ENCODE measurements at regions not wholly inside any gene's neighbourhood (a gene's known extent, or its start where the extent isn't known, plus 50 kb on each side); places are given as distances from the start of the nearest gene placed in this dataset.

DNA sequence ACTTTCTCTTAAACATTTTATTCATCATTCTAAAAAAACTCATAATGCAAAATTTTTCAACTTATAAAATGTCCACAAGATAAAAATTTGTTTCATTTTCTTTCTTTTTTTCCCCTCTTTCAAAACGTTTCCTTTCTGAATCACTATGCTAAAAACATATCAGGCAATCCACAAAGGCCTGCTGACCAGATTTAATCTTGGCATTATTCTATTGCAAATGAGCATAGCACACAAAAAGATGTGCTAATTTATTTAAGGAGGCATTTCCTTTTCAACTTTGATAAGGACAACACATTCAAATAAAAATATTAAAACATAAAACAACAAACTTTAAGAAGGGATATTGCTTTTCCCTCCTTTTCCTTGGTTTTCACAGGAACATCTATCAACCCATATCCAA is 215.3 kb upstream of the FOXD3 start:
- Histone ChIP-seq H3K79me2 (ENCODE audit: control insufficient read depth, insufficient read depth, low read length) (no peaks in the 10 kb centered on the region), H3K4me1 (ENCODE audit: control insufficient read depth, extremely low read depth, insufficient read depth, low read length) (no peaks in the 10 kb centered on the region), H2AFZ (ENCODE audit: control insufficient read depth, low read length) (no peak overlapping the region), H3K9ac (ENCODE audit: control insufficient read depth, extremely low read depth, insufficient read depth, low read length) (no peak overlapping the region), H3K9me3 (ENCODE audit: control insufficient read depth, low read depth, low read length) (no peaks in the 10 kb centered on the region), H3K4me2 (ENCODE audit: control insufficient read depth, extremely low read depth, insufficient read depth, low read depth, low read length) (no peak overlapping the region), H3K36me3 (ENCODE audit: control insufficient read depth in 2 of 2, extremely low read depth in 1 of 2, insufficient read depth in 2 of 2, low read length in 2 of 2) (no peaks in the 10 kb centered on the region), H3K9me1 (ENCODE audit: control insufficient read depth, extremely low read depth, insufficient read depth, low read length) (no peaks in the 10 kb centered on the region), H4K20me1 (ENCODE audit: control insufficient read depth, extremely low read depth, insufficient read depth, low read length) (no peaks in the 10 kb centered on the region), H3K4me3 (ENCODE audit: control insufficient read depth in 2 of 3, extremely low read depth in 1 of 3, insufficient read depth in 2 of 3, low read depth in 1 of 3, low read length in 3 of 3) (no peak overlapping the region), H3K27ac (ENCODE audit: control insufficient read depth, insufficient read depth, low read length) (no peak overlapping the region), H3K27me3 (ENCODE audit: control insufficient read depth, extremely low read depth, insufficient read depth, low read length) (peaks cover 2% of the 10 kb centered on the region)
- FAIRE-seq (no peak), DNase-seq (ENCODE audit: low read depth, low spot score) (no peak)
- dilution Hi-C loops (cut with MboI; ENCODE audit: extremely low pct_ligation_motif_present, low sequenced_read_pairs) = no loop called here
- no peak for TF ChIP-seq EZH2 (IDR thresholded peaks at IDR 0.05; ENCODE audit: low read length)
- TF ChIP-seq, protein P1, sequence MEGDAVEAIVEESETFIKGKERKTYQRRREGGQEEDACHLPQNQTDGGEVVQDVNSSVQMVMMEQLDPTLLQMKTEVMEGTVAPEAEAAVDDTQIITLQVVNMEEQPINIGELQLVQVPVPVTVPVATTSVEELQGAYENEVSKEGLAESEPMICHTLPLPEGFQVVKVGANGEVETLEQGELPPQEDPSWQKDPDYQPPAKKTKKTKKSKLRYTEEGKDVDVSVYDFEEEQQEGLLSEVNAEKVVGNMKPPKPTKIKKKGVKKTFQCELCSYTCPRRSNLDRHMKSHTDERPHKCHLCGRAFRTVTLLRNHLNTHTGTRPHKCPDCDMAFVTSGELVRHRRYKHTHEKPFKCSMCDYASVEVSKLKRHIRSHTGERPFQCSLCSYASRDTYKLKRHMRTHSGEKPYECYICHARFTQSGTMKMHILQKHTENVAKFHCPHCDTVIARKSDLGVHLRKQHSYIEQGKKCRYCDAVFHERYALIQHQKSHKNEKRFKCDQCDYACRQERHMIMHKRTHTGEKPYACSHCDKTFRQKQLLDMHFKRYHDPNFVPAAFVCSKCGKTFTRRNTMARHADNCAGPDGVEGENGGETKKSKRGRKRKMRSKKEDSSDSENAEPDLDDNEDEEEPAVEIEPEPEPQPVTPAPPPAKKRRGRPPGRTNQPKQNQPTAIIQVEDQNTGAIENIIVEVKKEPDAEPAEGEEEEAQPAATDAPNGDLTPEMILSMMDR (optimal IDR thresholded peaks at IDR 0.05 in 1 of 3, IDR thresholded peaks at IDR 0.05 in 1 of 3, conservative IDR thresholded peaks at IDR 0.05 in 1 of 3; ENCODE audit: extremely low read depth in 1 of 3, insufficient read depth in 2 of 3, low read length in 3 of 3) = no peak

DNA sequence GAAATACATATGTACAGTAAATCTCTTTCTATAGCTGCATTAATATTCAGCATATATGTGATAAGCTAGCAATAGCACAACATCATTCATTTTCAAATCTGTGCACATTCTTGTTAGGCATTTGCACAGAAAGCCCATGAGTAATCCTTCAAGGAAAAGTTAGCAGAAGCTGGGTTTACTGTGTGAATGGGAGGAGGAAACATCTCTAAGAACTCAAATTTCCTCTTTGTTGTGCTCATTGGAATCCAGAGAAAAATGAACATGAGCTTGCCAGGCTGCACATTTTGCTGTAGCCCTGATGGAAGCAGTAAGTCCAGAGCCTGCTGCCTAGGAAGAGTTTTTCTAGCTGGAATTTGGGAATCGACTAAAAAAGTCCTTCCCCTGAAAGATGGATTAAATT is 214.2 kb upstream of the FOXD3 start:
- H3K9ac ChIP-seq (ENCODE audit: control insufficient read depth, extremely low read depth, insufficient read depth, low read length) = no peak overlapping the region
- FAIRE-seq = no peak
- peaks cover 2% of the 10 kb centered on the region for H3K27me3 ChIP-seq (ENCODE audit: control insufficient read depth, extremely low read depth, insufficient read depth, low read length)
- no peak overlapping the region for H3K4me3 ChIP-seq (ENCODE audit: control insufficient read depth in 2 of 3, extremely low read depth in 1 of 3, insufficient read depth in 2 of 3, low read depth in 1 of 3, low read length in 3 of 3)
- dilution Hi-C loops (cut with MboI; ENCODE audit: extremely low pct_ligation_motif_present, low sequenced_read_pairs) = no loop called here
- H3K36me3 ChIP-seq (ENCODE audit: control insufficient read depth in 2 of 2, extremely low read depth in 1 of 2, insufficient read depth in 2 of 2, low read length in 2 of 2) = no peaks in the 10 kb centered on the region
- H3K79me2 ChIP-seq (ENCODE audit: control insufficient read depth, insufficient read depth, low read length) = no peaks in the 10 kb centered on the region
- TF ChIP-seq EZH2 (IDR thresholded peaks at IDR 0.05; ENCODE audit: low read length) = no peak
- TF ChIP-seq, protein P1 (optimal IDR thresholded peaks at IDR 0.05 in 1 of 3, IDR thresholded peaks at IDR 0.05 in 1 of 3, conservative IDR thresholded peaks at IDR 0.05 in 1 of 3; ENCODE audit: extremely low read depth in 1 of 3, insufficient read depth in 2 of 3, low read length in 3 of 3) = no peak
- H4K20me1 ChIP-seq (ENCODE audit: control insufficient read depth, extremely low read depth, insufficient read depth, low read length) = no peaks in the 10 kb centered on the region
- H3K27ac ChIP-seq (ENCODE audit: control insufficient read depth, insufficient read depth, low read length) = no peak overlapping the region
- H3K4me1 ChIP-seq (ENCODE audit: control insufficient read depth, extremely low read depth, insufficient read depth, low read length) = no peaks in the 10 kb centered on the region
- no peaks in the 10 kb centered on the region for H3K9me1 ChIP-seq (ENCODE audit: control insufficient read depth, extremely low read depth, insufficient read depth, low read length)
- no peak for DNase-seq (ENCODE audit: low read depth, low spot score)
- H2AFZ ChIP-seq (ENCODE audit: control insufficient read depth, low read length) = no peak overlapping the region
- no peaks in the 10 kb centered on the region for H3K9me3 ChIP-seq (ENCODE audit: control insufficient read depth, low read depth, low read length)
- H3K4me2 ChIP-seq (ENCODE audit: control insufficient read depth, extremely low read depth, insufficient read depth, low read depth, low read length) = no peak overlapping the region

Data from keratinocyte (primary cell).